ENCODE measurements at regions not wholly inside any gene's neighbourhood (a gene's known extent, or its start where the extent isn't known, plus 50 kb on each side); places are given as distances from the start of the nearest gene placed in this dataset.

GRCh38 chr2:12795851-12796250, 79.1 kb downstream of the TRIB2 start:
- no peak for DNase-seq

DNA sequence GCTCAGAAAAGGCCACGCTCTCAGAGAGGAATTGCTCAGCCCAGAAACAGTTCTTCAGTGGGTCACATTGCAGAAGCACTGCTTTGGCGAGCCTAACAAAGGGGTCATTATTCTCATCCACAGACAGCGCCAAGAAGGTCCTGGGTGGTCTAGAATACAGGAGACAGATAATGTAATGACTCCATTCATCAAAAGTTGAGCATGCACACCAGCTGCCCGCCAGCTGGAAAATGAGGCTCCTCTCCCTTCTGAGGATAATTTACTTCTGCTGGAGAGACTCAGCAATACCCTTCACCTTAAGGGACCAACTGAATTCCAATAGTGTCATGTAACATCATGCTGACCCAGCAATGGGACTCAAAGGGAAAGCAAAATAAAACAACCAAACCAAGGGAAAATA, 79.9 kb downstream of the TRIB2 start:
- no peak for DNase-seq

GRCh38 chr2:12797815-12798214, 81.1 kb downstream of the TRIB2 start:
- DNase-seq, result no peak

- no peak for DNase-seq
Observed at GRCh38 chr2:12803607-12804006, 86.9 kb downstream of the TRIB2 start.

DNA sequence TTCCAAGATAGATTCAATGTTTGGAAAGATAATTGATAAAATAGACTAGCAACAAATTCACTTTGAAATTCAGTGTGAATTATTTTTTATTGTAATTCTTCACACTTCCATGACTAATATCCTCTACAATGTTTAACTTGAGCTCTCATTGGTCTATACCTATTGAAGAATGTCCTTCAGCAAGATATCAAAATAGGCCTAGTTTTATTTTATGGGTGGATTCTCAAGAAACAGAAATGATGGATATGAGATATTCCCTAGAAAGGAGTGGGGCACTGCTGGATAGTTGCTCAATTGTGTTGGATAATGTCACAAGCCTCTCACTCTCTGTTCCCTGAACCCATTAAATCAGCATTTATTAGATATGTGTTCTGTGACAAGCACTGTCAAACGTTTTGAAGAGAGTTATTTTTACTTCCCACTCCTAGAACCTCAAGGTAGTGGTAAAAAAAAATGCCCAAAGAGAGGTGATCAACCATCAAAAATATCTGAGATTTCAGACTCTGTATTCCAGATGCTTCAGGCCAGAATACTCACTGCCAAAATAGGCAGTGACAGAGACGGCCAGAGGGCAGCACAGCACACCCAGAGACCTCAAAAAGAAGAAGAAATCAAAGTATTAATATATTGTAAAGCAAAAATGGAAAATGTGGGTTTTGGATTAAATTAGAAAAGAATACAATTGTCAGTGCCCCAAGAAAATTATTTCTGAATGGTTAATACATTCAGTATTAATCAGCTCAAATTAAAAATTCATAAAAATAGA, 87.5 kb downstream of the TRIB2 start:
- no peak for DNase-seq

DNA sequence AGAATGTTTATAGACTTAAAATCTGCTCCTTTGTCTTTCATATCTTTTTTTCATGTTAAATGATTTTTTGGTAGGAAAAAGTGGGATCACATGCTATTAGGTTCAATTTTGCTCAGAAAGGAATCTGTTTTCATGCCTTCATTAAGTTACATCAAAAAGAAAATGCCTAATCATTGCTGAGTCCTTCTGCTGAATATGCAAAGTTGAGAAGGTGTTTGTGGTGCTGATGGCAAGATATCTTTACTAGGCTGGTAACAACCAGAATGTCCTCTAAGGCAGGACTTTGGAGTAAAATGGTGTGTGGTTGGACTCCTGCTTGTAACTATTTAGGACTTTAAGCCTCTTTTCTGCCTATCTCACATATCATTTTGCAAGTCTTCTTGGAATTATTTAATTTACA, 88.3 kb downstream of the TRIB2 start:
- DNase-seq, result no peak

DNA sequence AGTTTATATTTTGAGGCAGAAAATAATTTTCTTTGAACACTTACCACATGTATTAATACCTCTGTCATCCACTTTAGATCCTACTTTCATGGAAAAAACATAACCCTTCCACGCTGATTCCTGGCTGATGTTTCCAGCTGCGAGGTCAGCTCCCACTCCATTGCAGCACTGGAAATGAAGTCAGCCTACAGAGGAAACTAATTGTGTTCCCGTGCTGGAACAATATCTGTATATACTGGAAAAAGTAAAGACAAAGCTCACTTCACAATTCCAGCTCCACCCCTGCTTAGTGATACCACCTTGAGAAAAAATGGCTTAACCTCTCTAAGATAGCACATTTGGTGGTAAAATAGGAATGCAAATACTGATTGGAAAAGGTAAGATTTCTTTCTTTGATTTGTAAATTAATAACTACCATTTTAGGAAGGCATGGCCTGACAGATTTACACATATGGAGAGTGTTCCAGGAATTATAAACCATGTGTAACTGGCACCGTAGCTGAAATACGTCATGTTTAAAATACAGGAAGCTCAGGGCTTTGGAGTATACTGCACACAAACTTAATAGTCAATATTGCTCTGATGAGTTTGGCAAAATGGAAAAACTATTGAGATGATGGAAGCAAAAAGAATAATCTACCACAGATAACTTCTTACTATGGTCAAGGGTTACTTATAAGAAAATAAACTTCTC, 90.0 kb downstream of the TRIB2 start:
- no peak for DNase-seq

GRCh38 chr2:12807907-12808810, 91.4 kb downstream of the TRIB2 start:
- no peak for DNase-seq

- no peak for DNase-seq
Observed at GRCh38 chr2:12809526-12809925, 92.8 kb downstream of the TRIB2 start.

GRCh38 chr2:12811916-12812315, 95.2 kb downstream of the TRIB2 start:
- no peak for DNase-seq

GRCh38 chr2:12813166-12813565, 96.4 kb downstream of the TRIB2 start:
- DNase-seq, result no peak

DNA sequence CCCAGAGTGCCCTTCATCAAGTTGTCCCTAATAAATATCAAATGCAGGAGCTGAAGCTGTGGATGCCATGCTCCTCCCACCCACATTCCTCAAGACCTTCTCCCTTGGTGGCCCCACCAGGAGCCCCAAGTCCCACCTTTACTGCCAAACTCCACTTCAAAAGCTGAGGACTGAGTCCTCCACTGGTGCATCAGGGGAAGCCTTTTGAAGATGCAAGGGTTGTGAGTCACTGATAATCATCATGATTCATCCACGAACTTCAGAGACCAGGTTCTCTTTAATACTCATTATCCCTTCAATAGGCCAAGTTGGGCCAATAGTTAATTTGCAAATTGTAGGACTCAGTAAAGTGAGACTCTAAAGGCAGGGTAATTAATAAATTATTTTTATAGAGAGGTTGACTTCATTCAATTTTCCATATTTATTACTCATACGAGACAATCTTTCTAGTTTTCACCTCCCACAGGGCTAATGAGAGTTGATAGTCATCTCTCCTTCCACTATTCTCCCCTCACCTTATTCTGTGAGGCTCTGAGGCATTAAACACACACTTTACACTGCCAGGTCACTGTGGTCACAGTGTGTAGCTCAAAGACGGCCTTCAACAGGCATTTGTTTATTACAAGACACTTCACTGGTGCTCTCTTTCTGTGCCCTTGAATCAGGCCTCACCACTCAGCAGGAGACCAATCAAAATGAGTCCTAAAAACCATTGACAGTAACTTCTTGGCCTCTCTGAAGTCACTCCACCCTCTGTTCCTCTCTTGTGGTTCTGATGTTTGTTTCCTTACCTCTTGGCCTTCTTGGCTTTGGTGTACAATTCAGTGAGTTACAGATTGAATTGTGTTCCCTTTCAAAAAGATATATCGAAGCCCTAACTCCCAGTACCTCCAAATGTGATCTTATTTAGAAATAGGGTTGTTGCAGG, 99.9 kb downstream of the TRIB2 start:
- no peak for DNase-seq

GRCh38 chr2:12817870-12818269, 101.1 kb downstream of the TRIB2 start:
- no peak for DNase-seq

DNA sequence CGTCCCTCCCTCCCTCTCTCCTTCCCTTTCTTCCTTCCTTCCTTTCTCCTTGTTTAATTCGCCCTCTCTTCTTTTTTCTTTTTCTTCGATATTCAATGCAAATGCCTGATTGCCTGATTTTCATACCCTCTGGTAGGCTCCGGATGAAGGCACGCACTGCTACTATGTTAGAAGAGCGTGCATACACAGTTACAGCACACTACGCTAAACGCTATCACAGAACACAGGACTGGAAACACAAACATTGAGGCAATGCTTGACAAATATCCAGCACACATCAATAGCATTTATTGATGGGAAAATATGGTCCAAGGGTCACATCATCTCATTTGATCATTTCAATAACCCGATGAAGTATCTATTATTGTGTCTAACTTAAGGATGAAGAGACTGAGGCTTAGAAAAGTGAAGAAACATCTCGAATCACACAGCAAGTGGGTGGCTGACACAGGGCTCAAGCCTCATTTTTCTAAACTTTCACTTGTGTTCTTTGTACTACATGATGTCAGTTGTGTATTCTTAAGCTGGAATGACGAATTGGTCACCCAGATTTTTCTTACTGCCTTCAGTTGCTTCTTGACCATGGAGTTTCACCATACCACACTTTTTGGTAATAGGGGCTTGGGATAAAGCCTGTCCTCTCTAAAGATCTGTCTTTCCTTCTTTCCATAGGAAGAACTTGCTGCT, 101.8 kb downstream of the TRIB2 start:
- DNase-seq, result no peak

DNA sequence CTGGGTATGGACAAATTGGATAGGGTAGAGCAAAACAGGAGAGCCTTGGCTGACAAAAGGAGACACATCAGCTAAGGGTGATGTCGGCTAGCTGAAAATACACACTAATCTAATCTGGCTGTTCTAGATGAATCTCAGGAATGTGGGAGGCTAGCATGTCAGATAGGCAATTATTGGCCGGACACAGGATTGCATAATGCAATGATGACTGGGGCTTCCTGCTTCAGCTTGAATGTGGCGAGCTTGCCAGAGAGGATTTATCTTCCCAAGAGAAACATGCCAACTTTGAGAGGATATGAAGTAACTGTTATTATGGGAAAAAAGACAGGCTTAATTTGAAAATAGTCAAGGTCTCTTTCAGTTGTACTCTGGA, 102.4 kb downstream of the TRIB2 start:
- DNase-seq, result no peak

DNA sequence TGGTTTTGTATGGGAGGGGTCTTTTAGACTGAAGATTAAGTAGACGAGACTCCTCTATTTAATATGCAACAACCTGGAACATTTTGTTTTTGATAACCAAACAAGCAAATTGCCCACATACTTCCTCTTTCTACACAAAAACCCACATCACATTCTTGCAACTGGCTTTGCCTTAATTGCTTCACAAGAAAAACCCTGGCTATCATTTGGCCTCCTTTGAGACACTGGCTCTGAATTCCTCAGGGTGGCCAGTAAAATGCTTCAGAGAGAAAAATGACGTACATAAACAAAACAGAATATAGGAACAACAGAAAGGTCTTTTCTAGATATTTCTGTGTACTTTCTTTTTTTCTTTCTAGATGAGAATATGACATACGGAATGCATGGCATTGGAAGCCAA, 103.0 kb downstream of the TRIB2 start:
- no peak for DNase-seq

DNA sequence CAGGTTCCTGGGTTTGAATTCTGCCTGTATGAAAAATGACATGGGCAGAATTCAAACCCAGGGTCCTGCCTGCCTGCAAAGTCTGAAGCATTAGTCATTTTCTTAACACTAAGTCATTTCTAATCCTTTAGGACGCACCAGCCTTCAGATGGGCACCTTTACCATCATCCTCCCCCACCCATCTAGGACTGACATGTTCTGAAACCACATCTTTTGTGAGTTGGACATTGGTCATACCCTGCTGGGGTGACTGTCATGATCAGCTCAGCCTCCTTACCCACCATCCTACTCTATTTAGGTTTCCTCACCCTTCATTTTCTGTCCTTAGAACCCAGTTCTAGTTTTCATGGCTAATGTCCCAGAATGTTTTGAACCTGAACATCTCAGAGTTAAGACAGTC, 104.9 kb downstream of the TRIB2 start:
- no peak for DNase-seq

DNA sequence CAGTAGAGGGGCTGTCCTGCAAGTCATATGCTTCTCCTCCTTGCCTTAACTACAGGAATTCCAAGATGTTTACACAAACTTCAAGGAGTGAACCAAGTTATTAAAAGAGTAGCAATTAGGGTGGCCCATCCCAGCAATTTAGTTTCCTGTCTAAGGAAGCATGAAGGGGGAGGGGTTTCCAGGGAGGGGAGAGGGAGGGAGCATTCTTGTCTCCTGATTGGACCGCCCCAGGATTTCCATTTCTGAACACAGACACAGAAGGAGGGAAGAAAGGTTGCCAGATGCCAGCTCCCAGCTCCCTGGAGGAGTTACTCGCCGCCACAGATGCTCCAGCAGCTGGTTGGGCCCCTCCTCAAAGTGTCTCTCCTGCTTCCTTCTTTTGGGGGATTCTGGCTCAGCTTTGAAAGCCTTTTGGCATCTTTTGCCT, 107.6 kb downstream of the TRIB2 start:
- DNase-seq, result no peak

DNA sequence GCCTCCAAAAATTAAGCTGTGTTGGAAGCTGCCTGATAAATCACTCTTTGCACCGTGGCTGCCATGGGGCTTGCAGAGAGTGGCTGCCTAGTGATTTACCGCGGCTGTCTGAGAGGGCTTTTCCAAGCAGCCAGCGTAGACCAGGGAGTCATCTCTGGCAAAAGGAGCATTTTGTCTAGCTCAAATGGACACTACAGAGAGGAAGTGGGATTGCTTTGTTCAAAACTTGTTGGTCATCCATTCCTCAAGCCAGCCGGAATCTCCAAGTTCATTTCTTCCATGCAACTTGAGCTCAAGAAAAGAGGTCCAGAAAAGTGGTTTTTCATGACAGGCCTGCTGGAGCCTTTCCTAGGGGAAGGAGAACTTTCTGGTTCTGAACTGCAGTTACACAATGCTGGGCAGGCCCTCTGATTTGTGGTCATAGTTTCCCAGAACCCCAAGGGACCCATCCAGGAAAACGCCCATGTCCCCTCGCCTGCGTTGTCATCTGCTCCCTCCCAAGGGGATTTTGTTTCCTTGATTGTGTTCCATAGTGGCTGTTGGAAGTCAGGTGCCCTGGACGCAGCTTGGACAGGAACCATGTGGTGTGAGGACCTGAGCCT, 108.1 kb downstream of the TRIB2 start:
- no peak for DNase-seq

DNA sequence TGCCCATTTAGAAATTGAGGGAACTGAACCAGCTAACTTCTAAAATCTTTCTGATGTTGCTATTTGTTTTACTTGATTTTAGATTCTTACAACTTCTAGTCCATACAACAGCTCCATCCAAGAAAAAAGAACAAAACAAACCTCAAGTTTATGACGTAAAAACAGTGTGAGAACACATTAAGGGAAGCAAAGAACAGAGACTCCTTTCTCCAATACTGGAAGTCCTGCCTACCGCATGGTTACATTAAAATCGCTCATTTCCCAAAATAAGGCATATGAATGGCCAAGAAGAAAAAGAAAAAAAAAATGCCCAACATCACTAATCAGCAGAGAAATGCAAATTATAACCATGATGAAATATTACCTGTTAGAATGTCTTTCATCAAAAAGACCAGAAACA, 110.0 kb downstream of the TRIB2 start:
- DNase-seq, result no peak

DNA sequence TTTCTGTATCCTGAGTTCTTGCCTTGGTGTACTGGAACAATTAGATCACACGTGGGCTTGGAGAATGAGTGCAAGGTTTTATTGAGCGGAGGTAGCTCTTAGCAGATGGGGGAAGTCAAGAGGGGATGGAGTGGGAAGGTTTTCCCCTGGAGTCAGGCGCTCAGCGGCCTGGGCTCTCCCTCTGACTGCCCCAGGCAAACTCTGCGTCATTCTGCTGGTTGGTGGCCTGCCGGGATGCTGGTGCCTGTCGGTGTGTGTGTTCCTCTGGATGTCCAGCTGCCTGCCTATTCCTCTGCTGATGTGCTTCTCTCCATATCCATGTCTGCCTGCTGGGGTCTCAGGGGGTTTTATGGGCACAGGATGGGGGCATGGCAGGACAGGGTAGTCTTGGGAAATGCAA, 111.0 kb downstream of the TRIB2 start:
- DNase-seq, result no peak

DNA sequence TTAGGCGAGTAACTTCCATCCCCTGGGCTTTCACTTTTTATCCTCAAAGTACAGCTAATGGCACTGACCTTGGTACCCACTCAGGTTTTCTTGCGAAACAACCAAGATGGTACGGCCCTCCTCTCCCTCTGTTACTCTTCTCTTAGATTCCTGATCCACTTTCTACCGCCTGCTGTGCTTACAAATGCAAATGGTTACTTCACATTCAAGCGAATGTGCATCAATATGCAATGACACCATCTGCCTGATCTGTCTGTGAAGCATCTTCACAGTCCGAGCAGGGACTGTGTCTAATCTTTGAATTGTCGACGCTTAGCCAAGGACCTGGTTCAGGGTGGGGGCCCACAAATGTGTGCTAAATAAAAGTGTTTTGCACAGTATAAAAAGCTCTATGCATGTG, 112.2 kb downstream of the TRIB2 start:
- no peak for DNase-seq

All from NCI-H2081 treated with DMSO at 0.1 percent for 48 hours (cell line).